ENCODE measurements at regions not wholly inside any gene's neighbourhood (a gene's known extent, or its start where the extent isn't known, plus 50 kb on each side); places are given as distances from the start of the nearest gene placed in this dataset.

GRCh38 chr3:186467969-186468368 lies 76.2 kb downstream of the CRYGS start:
- H3K27ac Mint-ChIP-seq = no peak overlapping the region
- WGBS, 2 experiments (ENCODE audit: insufficient coverage in 1 of 2, insufficient read length in 1 of 2) = 47% methylated on average over 2 of the region's 2 CpGs; no CpG with 5 or more reads in 1 of the 2 experiments
- H3K36me3 ChIP-seq (ENCODE audit: control insufficient read depth, insufficient read depth, low read length) = no peaks in the 10 kb centered on the region
- H3K27ac ChIP-seq (ENCODE audit: low read depth, low read length) = no peak overlapping the region
- no peak for TF ChIP-seq CTCF (conservative IDR thresholded peaks at IDR 0.05)
- H3K4me3 ChIP-seq (ENCODE audit: low read length) = no peak overlapping the region
- peaks cover 44% of the 10 kb centered on the region for H3K4me1 ChIP-seq (ENCODE audit: control insufficient read depth, insufficient read depth, low read length)
- H3K9me3 Mint-ChIP-seq = no peaks in the 10 kb centered on the region
- H3K27me3 Mint-ChIP-seq (ENCODE audit: insufficient read depth) = peaks cover 23% of the 10 kb centered on the region
- peaks cover 19% of the 10 kb centered on the region for H3K27me3 ChIP-seq (ENCODE audit: control insufficient read depth, insufficient read depth, low read length, poor library complexity, severe bottlenecking)
- peak; percentile 14 for DNase-seq
- H3K4me3 Mint-ChIP-seq = no peak overlapping the region
- peaks cover 61% of the 10 kb centered on the region for H3K4me1 Mint-ChIP-seq
- no peaks in the 10 kb centered on the region for H3K9me3 ChIP-seq (ENCODE audit: control insufficient read depth, low read length)
- no peaks in the 10 kb centered on the region for H3K36me3 Mint-ChIP-seq (ENCODE audit: low read depth)
- no peak overlapping the region for H3K9ac ChIP-seq (ENCODE audit: extremely low read depth, low read length, poor library complexity, severe bottlenecking)

- no peaks in the 10 kb centered on the region for H3K36me3 Mint-ChIP-seq (ENCODE audit: low read depth)
- WGBS, 2 experiments (ENCODE audit: insufficient coverage in 1 of 2, insufficient read length in 1 of 2) = 79% methylated on average over 3 of the region's 3 CpGs
- H3K27me3 Mint-ChIP-seq (ENCODE audit: insufficient read depth) = peaks cover 11% of the 10 kb centered on the region
Measured at GRCh38 chr3:186466391-186466974, 77.7 kb downstream of the CRYGS start.

GRCh38 chr3:186465508-186465907 lies 78.7 kb downstream of the CRYGS start:
- Mint-ChIP-seq H3K4me1 (peaks cover 42% of the 10 kb centered on the region), H3K36me3 (ENCODE audit: low read depth) (no peaks in the 10 kb centered on the region)

More at GRCh38 chr3:186466391-186466974, 77.7 kb downstream of the CRYGS start:
- Histone ChIP-seq H3K9me3 (ENCODE audit: control insufficient read depth, low read length) (no peaks in the 10 kb centered on the region), H3K4me1 (ENCODE audit: control insufficient read depth, insufficient read depth, low read length) (peaks cover 41% of the 10 kb centered on the region), H3K27ac (ENCODE audit: low read depth, low read length) (no peak overlapping the region), H3K9ac (ENCODE audit: extremely low read depth, low read length, poor library complexity, severe bottlenecking) (no peak overlapping the region), H3K36me3 (ENCODE audit: control insufficient read depth, insufficient read depth, low read length) (no peaks in the 10 kb centered on the region), H3K4me3 (ENCODE audit: low read length) (no peak overlapping the region), H3K27me3 (ENCODE audit: control insufficient read depth, insufficient read depth, low read length, poor library complexity, severe bottlenecking) (peaks cover 5% of the 10 kb centered on the region)
- H3K4me1 Mint-ChIP-seq = peaks cover 52% of the 10 kb centered on the region
- H3K9me3 Mint-ChIP-seq = no peaks in the 10 kb centered on the region
- no peak overlapping the region for H3K27ac Mint-ChIP-seq
- peak; percentile 33 for DNase-seq
- H3K4me3 Mint-ChIP-seq = no peak overlapping the region
- TF ChIP-seq CTCF (conservative IDR thresholded peaks at IDR 0.05) = no peak

More at GRCh38 chr3:186465508-186465907, 78.7 kb downstream of the CRYGS start:
- no peaks in the 10 kb centered on the region for H3K9me3 ChIP-seq (ENCODE audit: control insufficient read depth, low read length)
- H3K27ac ChIP-seq (ENCODE audit: low read depth, low read length) = no peak overlapping the region
- no peaks in the 10 kb centered on the region for H3K36me3 ChIP-seq (ENCODE audit: control insufficient read depth, insufficient read depth, low read length)
- Mint-ChIP-seq H3K4me3 (no peak overlapping the region), H3K27me3 (ENCODE audit: insufficient read depth) (peaks cover 11% of the 10 kb centered on the region), H3K9me3 (no peaks in the 10 kb centered on the region), H3K27ac (no peak overlapping the region)
- H3K4me3 ChIP-seq (ENCODE audit: low read length) = no peak overlapping the region
- DNase-seq = peak; percentile 25
- peaks cover 32% of the 10 kb centered on the region for H3K4me1 ChIP-seq (ENCODE audit: control insufficient read depth, insufficient read depth, low read length)
- no peak overlapping the region for H3K9ac ChIP-seq (ENCODE audit: extremely low read depth, low read length, poor library complexity, severe bottlenecking)
- no peaks in the 10 kb centered on the region for H3K27me3 ChIP-seq (ENCODE audit: control insufficient read depth, insufficient read depth, low read length, poor library complexity, severe bottlenecking)
- 97 to 100% methylated on average over 1 to 2 of the region's 2 CpGs for WGBS, 2 experiments (ENCODE audit: insufficient coverage in 1 of 2, insufficient read length in 1 of 2)
- TF ChIP-seq CTCF (conservative IDR thresholded peaks at IDR 0.05) = no peak
